AG04449 (cell line): ENCODE measurements at regions not wholly inside any gene's neighbourhood (a gene's known extent, or its start where the extent isn't known, plus 50 kb on each side); places are given as distances from the start of the nearest gene placed in this dataset.

ENCODE experiments used
- CTCF ChIA-PET: fragments of 350-600 bp; formaldehyde crosslinking; extraction: SDS; loops from one replicate; lab custom pipeline; 2021; ENCODE audit warnings: antibody characterized with exemption; lab: Yijun Ruan, JAX
- POLR2A ChIA-PET: fragments of 400-600, 350-600 bp; formaldehyde crosslinking; extraction: SDS; loops from one replicate; lab custom pipeline; 2020; ENCODE audit warnings: antibody characterized with exemption, inconsistent platforms; lab: Yijun Ruan, JAX
- DNase-seq: peaks from one replicate; pipeline ENCODE4 v3.0.0-alpha.2; 2010; ENCODE audit warnings: low read depth, low spot score
- H3K4me3 ChIP-seq: 2 replicates; pipeline ENCODE4 v1.5.1; 2011; ENCODE audit warnings: low read depth, mild to moderate bottlenecking, control low read depth, low read length
- CTCF ChIP-seq: IDR thresholded peaks from one replicate; pipeline ENCODE4 v1.5.1; 2011; ENCODE audit warnings: mild to moderate bottlenecking, moderate library complexity, low read length, control low read depth, inconsistent platforms; ENCODE audit not compliant: insufficient read depth; ENCODE audit errors: missing control alignments

GRCh38 chr13:54953786-54954185 lies 1925.2 kb downstream of the OLFM4 start:
- POLR2A ChIA-PET = no interaction called here
- no peak overlapping the region for H3K4me3 ChIP-seq
- CTCF ChIA-PET = no interaction called here
- no peak for TF ChIP-seq CTCF
- DNase-seq = no peak

DNA sequence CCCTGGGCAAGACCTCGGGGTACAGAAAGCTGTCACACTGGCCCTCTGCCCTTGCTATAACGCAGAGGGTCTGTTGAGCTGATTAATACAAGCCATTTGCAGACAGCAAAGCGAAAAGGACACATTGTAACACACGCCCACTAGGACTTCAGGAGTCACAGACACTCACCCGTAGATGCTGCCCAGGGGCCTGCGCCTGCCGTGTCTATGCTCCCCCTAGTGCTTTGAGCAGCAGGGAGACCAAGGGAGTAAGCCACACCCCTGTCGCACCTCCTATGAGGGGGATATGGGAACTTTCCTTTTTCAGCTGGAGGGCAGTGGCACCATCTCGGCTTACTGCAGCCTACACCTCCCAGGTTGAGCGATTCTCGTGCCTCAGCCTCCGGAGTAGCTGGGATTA lies 1930.2 kb downstream of the OLFM4 start:
- TF ChIP-seq CTCF = no peak
- ChIA-PET CTCF (no interaction called here), POLR2A (no interaction called here)
- no peak overlapping the region for H3K4me3 ChIP-seq
- no peak for DNase-seq

DNA sequence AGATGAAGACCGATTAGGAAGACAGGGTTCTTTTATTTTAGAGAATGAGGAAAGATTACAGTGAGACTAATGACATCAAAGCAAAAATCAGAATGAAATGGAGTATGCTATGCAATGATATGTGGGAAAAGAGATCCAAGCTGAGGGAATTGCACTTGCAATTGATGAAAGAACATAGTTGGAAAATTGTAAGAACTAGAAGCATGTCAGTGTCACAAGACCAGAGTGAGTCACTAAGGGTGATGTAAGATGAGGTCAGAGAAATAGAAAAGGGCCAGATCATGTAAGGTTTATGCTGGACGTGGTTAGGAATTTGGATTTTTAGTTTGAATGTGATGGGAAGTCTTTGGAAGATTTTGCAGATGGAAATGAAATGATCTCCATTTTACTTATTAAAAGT lies 1937.3 kb downstream of the OLFM4 start:
- POLR2A ChIA-PET = no interaction called here
- TF ChIP-seq CTCF = no peak
- no peak for DNase-seq
- CTCF ChIA-PET = no interaction called here
- H3K4me3 ChIP-seq = no peak overlapping the region

- no peak for TF ChIP-seq CTCF
- ChIA-PET CTCF (no interaction called here), POLR2A (no interaction called here)
- DNase-seq = no peak
- no peak overlapping the region for H3K4me3 ChIP-seq
These were observed 1944.2 kb downstream of the OLFM4 start for GRCh38 chr13:54972838-54973237.

DNA sequence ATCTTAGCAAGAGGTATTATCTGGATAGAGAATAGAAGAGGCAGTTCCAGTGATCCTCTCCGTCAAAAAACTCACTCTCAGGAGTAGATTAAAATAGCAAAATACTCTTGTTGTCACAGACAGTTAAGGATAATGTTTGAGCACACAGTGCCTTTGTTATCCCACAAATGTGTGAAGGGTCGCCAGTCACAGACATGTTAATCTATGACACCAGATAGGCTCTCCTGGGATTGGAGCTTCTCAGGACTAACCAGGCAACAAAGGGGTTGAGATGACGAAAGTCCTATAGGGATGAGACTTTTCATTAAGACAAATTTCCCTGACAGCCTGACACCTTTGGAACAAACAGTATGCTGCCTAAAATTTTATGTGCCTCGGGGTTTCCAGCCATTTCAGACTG lies 1947.1 kb downstream of the OLFM4 start:
- ChIA-PET CTCF (no interaction called here), POLR2A (no interaction called here)
- H3K4me3 ChIP-seq = no peak overlapping the region
- DNase-seq = no peak
- no peak for TF ChIP-seq CTCF

DNA sequence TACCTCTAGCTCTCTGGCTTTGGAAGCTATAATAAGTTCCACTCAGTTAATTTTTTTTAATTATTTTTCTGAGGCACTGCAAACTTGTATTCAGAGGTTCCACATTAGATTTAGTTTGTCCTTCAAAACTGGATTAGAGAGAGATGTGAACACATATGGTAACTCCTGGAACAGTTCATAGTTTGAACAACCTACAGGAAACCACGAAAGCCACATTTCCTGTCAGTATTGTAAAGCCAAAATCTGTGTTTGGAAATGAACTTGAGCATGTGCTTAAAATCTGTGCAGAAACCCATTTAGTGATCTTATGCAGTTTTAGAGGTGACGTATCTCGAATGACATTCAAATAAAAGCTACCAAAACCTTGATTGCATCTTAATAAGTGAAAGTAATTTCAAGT lies 1952.0 kb downstream of the OLFM4 start:
- CTCF ChIA-PET = no interaction called here
- no peak for DNase-seq
- POLR2A ChIA-PET = no interaction called here
- TF ChIP-seq CTCF = no peak
- no peak overlapping the region for H3K4me3 ChIP-seq
